A673 (cell line): ENCODE measurements at regions not wholly inside any gene's neighbourhood (a gene's known extent, or its start where the extent isn't known, plus 50 kb on each side); places are given as distances from the start of the nearest gene placed in this dataset.
A peak's percentile ranks its signal among the peaks of the same experiment; 100 is the strongest.

Source experiments
- BruUV-seq: library from RNA; stranded (reverse); fragments of 400-500 nt; replicated peaks from 2 replicates; lab custom pipeline; 2021; lab: Mats Ljungman, UMichigan
- CTCF ChIA-PET: fragments of 300-600 bp; sonication (Branson Sonifier 250); formaldehyde crosslinking; loops from one replicate; lab custom pipeline; 2022; ENCODE audit warnings: antibody characterized with exemption; lab: Charles Lee
- POLR2A ChIA-PET: fragments of 300-600 bp; sonication (Branson Sonifier 250); formaldehyde crosslinking; loops from one replicate; lab custom pipeline; 2022; ENCODE audit warnings: antibody characterized with exemption; ENCODE audit not compliant: low non-redundant PET; lab: Charles Lee
- DNase-seq: peaks from one replicate; pipeline ENCODE4 v3.0.0-alpha.2; 2015; ENCODE audit warnings: low spot score
- H3K27ac ChIP-seq: fragments of 200-600 bp; sonication (generic); 2 replicates; pipeline ENCODE4 v1.5.1; 2016; ENCODE audit warnings: mixed run types, low read depth, mild to moderate bottlenecking, mixed read lengths, antibody characterized with exemption, low read length; ENCODE audit not compliant: poor library complexity, severe bottlenecking
- H3K27me3 ChIP-seq: fragments of 200-600 bp; sonication (generic); replicated peaks from 2 replicates; pipeline ENCODE4 v1.6.1; 2017; ENCODE audit warnings: mixed run types, low read depth, mild to moderate bottlenecking, mixed read lengths, antibody characterized with exemption, low read length; ENCODE audit not compliant: insufficient read depth, poor library complexity
- H3K36me3 ChIP-seq: fragments of 200-600 bp; sonication (generic); 2 replicates; pipeline ENCODE4 v1.6.1; 2016; ENCODE audit warnings: mixed run types, mild to moderate bottlenecking, mixed read lengths, antibody characterized with exemption, low read length; ENCODE audit not compliant: insufficient read depth, poor library complexity, severe bottlenecking
- H3K4me1 ChIP-seq: fragments of 200-600 bp; sonication (generic); 2 replicates; pipeline ENCODE4 v1.6.1; 2017; ENCODE audit warnings: mixed run types, mild to moderate bottlenecking, mixed read lengths, antibody characterized with exemption, low read length; ENCODE audit not compliant: insufficient read depth, poor library complexity, severe bottlenecking
- H3K4me3 ChIP-seq: fragments of 200-600 bp; sonication (generic); 2 replicates; pipeline ENCODE4 v1.5.1; 2016; ENCODE audit warnings: low read depth, mixed run types, mild to moderate bottlenecking, mixed read lengths, low read length; ENCODE audit not compliant: poor library complexity, severe bottlenecking
- H3K9me3 ChIP-seq: fragments of 200-600 bp; sonication (generic); 2 replicates; pipeline ENCODE4 v1.6.1; 2016; ENCODE audit warnings: mixed run types, low read depth, mild to moderate bottlenecking, mixed read lengths, antibody characterized with exemption, low read length; ENCODE audit not compliant: poor library complexity, severe bottlenecking
- CTCF ChIP-seq: fragments of 300-800, 200-600 bp; sonication (generic); conservative IDR thresholded peaks from 2 replicates; pipeline ENCODE4 v1.5.1; 2017; ENCODE audit warnings: low read depth, mild to moderate bottlenecking, antibody characterized with exemption, low read length, moderate library complexity, mixed read lengths
- EZH2 ChIP-seq: fragments of 200-600 bp; sonication (generic); IDR thresholded peaks from 2 replicates; pipeline ENCODE4 v1.6.1; 2017; ENCODE audit warnings: borderline replicate concordance, low read depth, mild to moderate bottlenecking, mixed read lengths, antibody characterized with exemption, low read length; ENCODE audit not compliant: poor library complexity, severe bottlenecking
- intact Hi-C: fragments of 100-400 bp; cut with micrococcal nuclease; formaldehyde crosslinking; loops from one replicate; pipeline ENCODE4 v1.10.0; 2022; ENCODE audit not compliant: unreplicated experiment

- no peak for TF ChIP-seq EZH2
- TF ChIP-seq CTCF, result no peak
Observed at GRCh38 chr15:91627473-91628278, 225.8 kb upstream of the SLCO3A1 start.

GRCh38 chr15:91630090-91630489, 223.4 kb upstream of the SLCO3A1 start:
- no peak overlapping the region for H3K4me3 ChIP-seq
- no peaks in the 10 kb centered on the region for H3K36me3 ChIP-seq
- no peaks in the 10 kb centered on the region for H3K27me3 ChIP-seq
- DNase-seq, result no peak
- TF ChIP-seq CTCF (no peak), EZH2 (no peak)
- POLR2A ChIA-PET, result no interaction called here
- CTCF ChIA-PET, result no interaction called here
- H3K27ac ChIP-seq, result no peak overlapping the region
- peaks cover 4% of the 10 kb centered on the region for H3K4me1 ChIP-seq
- no peaks in the 10 kb centered on the region for H3K9me3 ChIP-seq
- intact Hi-C loops, result no loop called here
- BruUV-seq, result no TSS peak

More at GRCh38 chr15:91627473-91628278, 225.8 kb upstream of the SLCO3A1 start:
- intact Hi-C loops, result no loop called here
- DNase-seq, result peak; percentile 44
- Histone ChIP-seq H3K27ac (no peak overlapping the region), H3K4me1 (peaks cover 4% of the 10 kb centered on the region), H3K9me3 (no peaks in the 10 kb centered on the region), H3K4me3 (no peak overlapping the region), H3K27me3 (no peaks in the 10 kb centered on the region), H3K36me3 (no peaks in the 10 kb centered on the region)
- no TSS peak for BruUV-seq
- ChIA-PET CTCF (no interaction called here), POLR2A (interaction anchor here (0.5 kb wide), 1 partner anchor 353 kb away, joined by 3 read pairs; no protein-coding TSS in a partner anchor)

GRCh38 chr15:91632176-91632575, 221.3 kb upstream of the SLCO3A1 start:
- no peaks in the 10 kb centered on the region for H3K27me3 ChIP-seq
- H3K4me1 ChIP-seq, result peaks cover 3% of the 10 kb centered on the region
- intact Hi-C loops, result no loop called here
- H3K9me3 ChIP-seq, result no peaks in the 10 kb centered on the region
- no peak for TF ChIP-seq EZH2
- TF ChIP-seq CTCF, result no peak
- CTCF ChIA-PET, result no interaction called here
- no peak overlapping the region for H3K4me3 ChIP-seq
- H3K36me3 ChIP-seq, result no peaks in the 10 kb centered on the region
- no peak for DNase-seq
- POLR2A ChIA-PET, result no interaction called here
- BruUV-seq, result no TSS peak
- H3K27ac ChIP-seq, result no peak overlapping the region
